Kidney epithelial cell (primary cell): ENCODE measurements at regions not wholly inside any gene's neighbourhood (a gene's known extent, or its start where the extent isn't known, plus 50 kb on each side); places are given as distances from the start of the nearest gene placed in this dataset.

Source experiments
- DNase-seq: peaks from one replicate; pipeline ENCODE4 v3.0.0-alpha.2; 2010; ENCODE audit warnings: low read depth
- H3K27me3 ChIP-seq: 2 replicates; pipeline ENCODE4 v1.6.0; 2011; ENCODE audit warnings: low read length; ENCODE audit not compliant: control insufficient read depth, insufficient read depth
- H3K36me3 ChIP-seq: 2 replicates; pipeline ENCODE4 v1.5.1; 2011; ENCODE audit warnings: low read length; ENCODE audit not compliant: control insufficient read depth, insufficient read depth
- H3K4me3 ChIP-seq: 2 replicates; pipeline ENCODE4 v1.5.1; 2011; ENCODE audit warnings: low read depth, mild to moderate bottlenecking, control low read depth, low read length
- CTCF ChIP-seq: IDR thresholded peaks from 2 replicates; pipeline ENCODE4 v1.5.1; 2011; ENCODE audit warnings: mild to moderate bottlenecking, moderate library complexity, low read length, control low read depth, inconsistent platforms; ENCODE audit not compliant: insufficient read depth, poor library complexity, severe bottlenecking

GRCh38 chr13:107210723-107211030, 642.7 kb upstream of the ARGLU1 start:
- DNase-seq, result no peak
- no peak for TF ChIP-seq CTCF
- no peak overlapping the region for H3K4me3 ChIP-seq
- H3K36me3 ChIP-seq, result no peaks in the 10 kb centered on the region
- no peaks in the 10 kb centered on the region for H3K27me3 ChIP-seq

- no peak for DNase-seq
- Histone ChIP-seq H3K4me3 (no peak overlapping the region), H3K27me3 (no peaks in the 10 kb centered on the region), H3K36me3 (no peaks in the 10 kb centered on the region)
- TF ChIP-seq CTCF, result no peak
Observed at GRCh38 chr13:107209824-107210722, 642.1 kb upstream of the ARGLU1 start.

- no peak overlapping the region for H3K4me3 ChIP-seq
- TF ChIP-seq CTCF, result no peak
- no peaks in the 10 kb centered on the region for H3K36me3 ChIP-seq
- no peak for DNase-seq
- H3K27me3 ChIP-seq, result no peaks in the 10 kb centered on the region
Observed at GRCh38 chr13:107208889-107209288, 641.0 kb upstream of the ARGLU1 start.

- no peaks in the 10 kb centered on the region for H3K27me3 ChIP-seq
- DNase-seq, result no peak
- no peak overlapping the region for H3K4me3 ChIP-seq
- H3K36me3 ChIP-seq, result no peaks in the 10 kb centered on the region
- TF ChIP-seq CTCF, result peak; percentile 98
Observed at GRCh38 chr13:107205318-107206104, 637.6 kb upstream of the ARGLU1 start.

GRCh38 chr13:107203146-107203847, 635.4 kb upstream of the ARGLU1 start:
- no peak for DNase-seq
- no peak for TF ChIP-seq CTCF
- no peak overlapping the region for H3K4me3 ChIP-seq
- no peaks in the 10 kb centered on the region for H3K36me3 ChIP-seq
- no peaks in the 10 kb centered on the region for H3K27me3 ChIP-seq
